NCI-H748 (cell line): ENCODE measurements at regions not wholly inside any gene's neighbourhood (a gene's known extent, or its start where the extent isn't known, plus 50 kb on each side); places are given as distances from the start of the nearest gene placed in this dataset.

Source experiments
- DNase-seq: peaks from one replicate; lab custom pipeline; 2025; ENCODE audit not compliant: unreplicated experiment; lab: John Stamatoyannopoulos, UW

- DNase-seq = peak; percentile 72
Measured at GRCh38 chr14:60349663-60350365, 100.8 kb downstream of the PPM1A start.

- no peak for DNase-seq
Measured at GRCh38 chr14:60350366-60350720, 101.3 kb downstream of the PPM1A start.

DNA sequence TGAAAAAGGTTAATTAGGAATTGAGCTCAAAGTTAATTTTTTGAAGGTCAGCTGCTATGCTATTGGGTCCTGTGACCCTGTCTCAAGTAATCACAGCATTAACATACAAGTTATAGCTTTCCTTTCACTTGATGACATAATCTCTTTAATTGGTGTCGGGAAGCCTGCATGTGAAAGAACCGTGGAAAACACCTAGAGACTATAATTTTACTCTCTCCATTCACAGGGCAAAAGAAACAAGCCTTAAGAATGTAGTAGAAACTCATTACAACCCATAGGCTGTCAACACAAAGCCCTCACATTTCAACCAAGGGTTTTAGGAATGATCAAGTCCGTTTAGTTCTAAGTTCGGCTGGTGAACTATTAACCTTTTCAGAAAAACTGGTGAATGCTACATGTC is 104.4 kb downstream of the PPM1A start:
- DNase-seq = no peak

GRCh38 chr14:60355768-60356167 is 106.7 kb downstream of the PPM1A start:
- no peak for DNase-seq

DNA sequence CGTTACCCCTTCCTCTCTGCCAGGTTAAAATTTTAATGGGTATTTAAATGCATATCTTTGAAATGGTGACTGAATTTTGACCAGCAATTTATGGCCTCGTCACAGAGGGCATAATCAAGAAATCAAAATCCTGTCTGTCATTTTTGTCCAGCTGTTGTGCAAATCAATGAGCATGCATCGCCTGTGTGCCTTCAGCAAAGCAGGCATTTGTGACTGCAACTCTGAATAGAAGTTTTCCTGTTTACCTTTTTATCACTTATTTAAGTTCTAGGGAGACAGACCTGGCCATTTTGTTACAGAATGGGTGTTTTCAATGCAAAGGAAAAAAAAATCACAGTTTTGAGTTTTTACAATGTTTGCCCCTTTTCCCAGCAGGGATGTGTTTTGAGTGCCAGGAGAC is 107.4 kb downstream of the PPM1A start:
- DNase-seq = peak; percentile 53

DNA sequence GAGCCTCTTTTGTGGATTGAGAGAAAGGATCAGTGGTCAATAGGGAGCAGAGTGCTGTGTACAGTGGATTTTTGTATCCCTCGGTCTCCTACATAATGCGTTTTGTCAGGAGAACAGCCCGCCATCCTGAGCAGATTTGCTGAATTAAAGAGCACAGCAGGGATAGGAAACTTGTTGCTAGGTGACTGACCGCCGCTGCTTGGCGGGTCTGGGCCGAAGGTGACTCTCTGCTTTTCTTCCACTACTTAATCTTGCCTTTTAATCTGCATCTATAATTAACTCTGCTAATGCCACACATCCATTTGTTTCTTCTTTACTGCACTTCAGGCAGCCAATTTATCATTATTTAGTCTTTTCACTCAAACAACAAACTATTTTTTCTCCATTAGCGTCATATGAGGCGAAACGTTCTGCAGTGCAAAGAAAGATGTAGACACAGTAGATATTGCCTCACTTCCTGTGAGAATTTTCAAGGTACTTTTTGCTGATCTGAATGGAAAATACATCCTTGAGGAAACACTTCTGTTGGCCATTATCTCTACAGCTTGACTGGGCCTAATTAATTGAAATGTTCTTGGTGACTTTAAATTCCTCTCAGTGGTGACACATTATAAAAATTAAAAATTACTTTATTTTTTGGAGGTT is 108.0 kb downstream of the PPM1A start:
- DNase-seq = peak; percentile 93

GRCh38 chr14:60357551-60358149 is 108.6 kb downstream of the PPM1A start:
- no peak for DNase-seq

DNA sequence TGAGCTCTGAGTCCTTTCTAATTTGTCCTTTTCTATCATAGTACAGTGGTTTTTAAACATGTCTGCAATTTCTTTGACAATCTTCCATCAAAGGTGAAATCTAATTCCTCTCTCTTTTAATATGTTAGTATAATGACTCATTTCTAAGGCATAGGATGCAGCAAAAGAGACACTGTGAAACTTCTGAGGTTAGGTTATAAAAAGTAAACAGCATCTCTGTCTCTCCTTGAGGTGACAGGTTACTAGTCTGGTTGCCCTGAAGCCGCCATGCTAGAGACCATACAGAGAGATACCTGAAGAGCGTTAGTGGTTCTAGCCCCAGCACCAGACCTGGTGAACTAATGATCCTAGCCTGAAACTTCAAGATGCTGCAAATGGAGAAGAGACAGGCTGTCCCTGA is 114.3 kb downstream of the PPM1A start:
- DNase-seq = no peak

- no peak for DNase-seq
Measured at GRCh38 chr14:60363687-60364086, 114.7 kb downstream of the PPM1A start.

GRCh38 chr14:60381909-60382308 is 104.0 kb downstream of the C14orf39 start:
- peak; percentile 12 for DNase-seq
